ENCODE measurements at regions not wholly inside any gene's neighbourhood (a gene's known extent, or its start where the extent isn't known, plus 50 kb on each side); places are given as distances from the start of the nearest gene placed in this dataset.
"Not testable (repeated sequence)": the region's sequence is repeated elsewhere in the genome, so short reads cannot be mapped to it uniquely, and the experiment has no call there.

DNA sequence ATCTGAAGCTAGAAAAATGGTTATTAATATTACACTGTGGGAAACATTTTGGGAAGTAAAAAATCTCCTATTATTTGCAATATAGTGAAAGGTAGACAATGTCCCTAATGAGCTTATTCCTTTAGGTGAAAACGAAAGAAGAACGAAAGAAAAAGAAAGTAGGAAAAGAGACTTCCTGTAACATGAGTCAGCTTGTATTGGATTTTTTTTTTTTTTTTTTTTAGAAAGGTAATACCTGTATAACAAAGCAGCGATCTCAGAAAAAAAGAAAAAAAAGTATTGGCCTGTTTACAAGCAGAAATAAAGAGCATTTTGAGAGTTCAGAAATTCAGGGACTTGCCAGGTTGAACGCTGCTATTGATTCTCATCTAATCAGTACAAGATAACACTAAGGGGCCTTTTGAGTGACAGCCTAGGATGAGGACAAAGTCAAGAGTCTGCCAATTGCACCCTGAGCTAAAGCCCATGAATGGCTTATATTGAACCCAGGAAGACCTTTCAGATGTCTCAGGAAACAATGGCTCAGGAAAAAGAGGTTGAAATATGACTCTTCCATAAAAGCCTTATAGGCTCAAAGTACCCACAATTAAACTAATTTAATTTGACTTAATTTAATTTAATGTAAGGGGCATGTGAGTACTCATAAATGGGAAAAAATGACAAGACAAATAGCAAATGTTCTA is 615.6 kb upstream of the CDH2 start:
- DNase-seq: no peak

- no peak for DNase-seq
Measured at GRCh38 chr18:28791101-28791500, 614.2 kb upstream of the CDH2 start.

GRCh38 chr18:28789502-28789901 is 612.6 kb upstream of the CDH2 start:
- no peak for DNase-seq

- no peak for DNase-seq
Measured at GRCh38 chr18:28786926-28787325, 610.0 kb upstream of the CDH2 start.

- peak in 1 of 2 donors; percentile 0 for DNase-seq
Measured at GRCh38 chr18:28781616-28782362, 604.9 kb upstream of the CDH2 start.

GRCh38 chr18:28778706-28779105 is 601.8 kb upstream of the CDH2 start:
- DNase-seq: no peak

- no peak for DNase-seq
Measured at GRCh38 chr18:28777756-28778155, 600.8 kb upstream of the CDH2 start.

DNA sequence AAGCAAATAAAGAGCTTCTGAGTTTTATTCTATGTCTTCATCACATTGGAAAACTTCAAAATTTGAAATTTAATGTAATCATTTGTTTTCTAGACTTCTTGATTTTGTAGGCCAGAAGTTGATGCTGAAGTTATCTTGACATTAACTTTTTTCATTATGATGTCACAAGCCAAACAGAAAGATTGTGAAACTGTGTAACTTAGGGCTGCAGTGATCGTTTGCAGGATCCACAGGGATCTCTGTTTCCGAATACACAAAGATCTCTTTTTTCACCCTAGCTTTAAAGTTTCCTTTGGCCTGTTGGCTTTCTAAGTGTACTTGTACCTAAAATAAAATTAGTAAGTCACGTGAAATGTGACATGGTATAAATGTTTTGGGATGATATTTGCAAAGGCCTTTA is 594.9 kb upstream of the CDH2 start:
- DNase-seq: no peak

- no peak for DNase-seq
Measured at GRCh38 chr18:28768791-28769768, 592.1 kb upstream of the CDH2 start.

GRCh38 chr18:28767727-28768211 is 590.8 kb upstream of the CDH2 start:
- DNase-seq: no peak

- DNase-seq: no peak
Measured at GRCh38 chr18:28767201-28767600, 590.3 kb upstream of the CDH2 start.

- no peak for DNase-seq
Measured at GRCh38 chr18:28766721-28767120, 589.8 kb upstream of the CDH2 start.

- DNase-seq: no peak
Measured at GRCh38 chr18:28766027-28766426, 589.1 kb upstream of the CDH2 start.

DNA sequence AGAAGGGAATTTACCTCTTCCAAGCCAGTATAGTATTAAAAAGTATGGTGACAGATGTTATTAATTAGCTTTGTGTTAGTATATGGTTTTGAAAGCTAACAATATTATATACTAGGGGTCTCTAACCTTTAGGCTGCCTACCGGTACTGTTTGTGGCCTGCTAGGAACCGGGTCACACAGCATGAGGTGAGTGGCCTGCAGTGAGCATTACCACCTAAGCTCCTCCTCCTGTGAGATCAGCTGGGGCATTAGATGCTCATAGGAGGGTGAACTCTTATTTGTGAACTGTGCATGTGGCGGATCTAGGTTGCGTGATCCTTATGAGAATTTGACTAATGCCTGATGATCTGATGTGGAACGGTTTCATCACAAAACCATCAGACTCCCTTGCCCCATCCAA is 583.4 kb upstream of the CDH2 start:
- no peak for DNase-seq

DNA sequence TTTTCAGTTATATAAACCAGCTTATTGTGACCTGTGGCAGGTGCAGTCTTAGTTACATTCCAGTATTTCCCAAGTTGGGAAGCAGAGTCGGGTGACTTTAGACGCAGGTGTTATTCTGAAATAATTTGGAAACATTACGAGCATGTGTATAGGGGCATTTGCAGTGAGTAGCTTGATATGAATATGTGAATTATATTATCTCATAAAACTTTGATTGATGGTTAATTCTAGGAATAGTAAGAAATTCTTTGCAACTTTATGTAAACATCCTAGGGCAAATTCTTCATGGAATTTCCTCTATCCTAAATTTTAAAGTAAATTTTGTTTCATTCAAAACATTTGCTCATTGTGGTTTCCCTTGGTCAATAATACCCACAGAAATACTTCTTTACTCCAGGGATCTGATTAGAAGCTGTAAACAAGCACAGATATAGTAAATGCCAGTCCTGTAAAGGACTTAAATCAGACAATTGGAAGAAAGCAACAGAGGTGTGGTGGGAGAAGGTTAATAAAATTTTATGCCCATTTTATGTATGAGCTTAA is 580.6 kb upstream of the CDH2 start:
- DNase-seq: no peak

DNA sequence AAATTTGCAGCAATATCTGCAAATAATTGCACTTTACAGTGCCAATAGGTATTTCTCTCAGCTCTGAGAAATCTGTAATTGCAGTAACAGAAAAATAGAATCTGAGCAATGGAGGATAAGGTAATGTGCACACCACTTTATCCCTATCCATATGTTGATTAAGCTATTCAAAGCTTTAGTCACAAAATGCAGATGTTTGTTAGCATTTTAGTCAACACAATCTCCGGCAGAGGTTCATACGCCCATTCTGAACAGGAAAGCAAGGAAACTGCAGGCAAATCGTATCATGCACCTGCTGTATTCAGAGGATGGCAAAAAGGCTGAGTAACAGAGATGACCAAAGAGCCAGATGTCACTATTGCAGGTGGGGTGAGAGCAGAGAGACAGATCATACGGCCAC is 566.2 kb upstream of the CDH2 start:
- DNase-seq: no peak

GRCh38 chr18:28740575-28740974 is 563.6 kb upstream of the CDH2 start:
- DNase-seq: no peak

- no peak for DNase-seq
Measured at GRCh38 chr18:28736951-28737350, 560.0 kb upstream of the CDH2 start.

DNA sequence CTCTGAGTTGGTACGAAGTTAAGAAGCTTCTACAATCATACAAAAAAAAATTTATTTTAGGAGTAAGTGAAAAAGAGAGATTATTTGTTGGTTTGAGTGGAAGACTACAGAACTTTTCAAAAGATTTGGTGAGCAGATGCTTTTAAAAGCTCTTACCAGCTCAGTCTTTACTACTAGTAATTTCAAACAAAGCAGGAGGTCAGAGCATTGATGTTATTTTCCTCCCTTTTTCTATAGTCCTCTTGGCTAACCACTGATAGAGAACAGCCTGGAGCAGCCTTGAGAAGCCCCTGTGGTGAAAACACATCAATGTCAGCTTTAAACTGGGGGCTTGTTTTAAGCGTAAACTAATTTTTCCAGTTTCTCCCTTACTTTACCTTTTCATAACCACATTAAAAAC is 559.3 kb upstream of the CDH2 start:
- DNase-seq: no peak

GRCh38 chr18:28735731-28736130 is 558.8 kb upstream of the CDH2 start:
- DNase-seq: no peak

DNA sequence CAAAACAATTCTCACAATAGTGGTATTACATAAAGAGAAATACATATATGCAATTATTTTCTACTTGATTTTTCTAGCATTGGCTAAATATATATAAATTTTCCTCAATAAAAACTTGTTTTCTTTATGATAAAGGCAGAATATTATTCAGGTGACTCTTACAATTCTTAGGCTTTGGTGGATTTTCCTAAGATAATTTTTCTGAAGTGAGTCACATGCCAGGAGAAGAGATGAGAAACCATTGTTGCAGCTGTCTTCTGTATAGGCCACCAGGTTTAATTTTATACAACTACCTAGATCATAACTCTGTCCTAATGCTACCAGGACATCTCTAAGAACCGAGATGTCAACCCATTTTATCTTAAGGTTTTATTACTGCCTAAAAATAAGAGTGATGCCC is 552.4 kb upstream of the CDH2 start:
- no peak for DNase-seq

DNA sequence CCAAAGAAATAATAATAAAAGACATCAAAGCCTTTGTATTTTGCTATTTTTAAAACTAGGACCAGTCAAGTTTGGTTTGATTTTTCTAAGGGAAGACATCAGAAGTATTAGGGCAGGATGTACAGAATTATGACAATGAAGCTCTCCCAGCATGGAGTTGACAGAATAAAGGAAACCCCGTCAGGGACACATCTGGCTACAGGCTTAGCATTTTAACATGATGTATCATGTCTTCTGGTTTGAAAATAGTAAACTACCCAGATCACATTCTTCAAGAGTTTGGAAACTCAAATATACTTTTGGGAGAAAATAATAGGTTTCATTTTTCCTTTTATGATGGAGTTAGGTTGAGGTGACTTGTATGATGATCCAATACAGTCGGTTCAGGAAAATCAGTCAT is 552.0 kb upstream of the CDH2 start:
- DNase-seq: no peak

GRCh38 chr18:28727189-28727588 is 550.3 kb upstream of the CDH2 start:
- not testable (repeated sequence) for DNase-seq
